HG02870 (cell line): ENCODE measurements at regions not wholly inside any gene's neighbourhood (a gene's known extent, or its start where the extent isn't known, plus 50 kb on each side); places are given as distances from the start of the nearest gene placed in this dataset.
"Not testable (repeated sequence)": the region's sequence is repeated elsewhere in the genome, so short reads cannot be mapped to it uniquely, and the experiment has no call there.

ENCODE experiments used
- ATAC-seq: cut with Tn5 transposase; IDR thresholded peaks from one replicate; pipeline ENCODE4 v1.9.1; 2021; ENCODE audit warnings: mild to moderate bottlenecking, moderate library complexity; ENCODE audit not compliant: unreplicated experiment

DNA sequence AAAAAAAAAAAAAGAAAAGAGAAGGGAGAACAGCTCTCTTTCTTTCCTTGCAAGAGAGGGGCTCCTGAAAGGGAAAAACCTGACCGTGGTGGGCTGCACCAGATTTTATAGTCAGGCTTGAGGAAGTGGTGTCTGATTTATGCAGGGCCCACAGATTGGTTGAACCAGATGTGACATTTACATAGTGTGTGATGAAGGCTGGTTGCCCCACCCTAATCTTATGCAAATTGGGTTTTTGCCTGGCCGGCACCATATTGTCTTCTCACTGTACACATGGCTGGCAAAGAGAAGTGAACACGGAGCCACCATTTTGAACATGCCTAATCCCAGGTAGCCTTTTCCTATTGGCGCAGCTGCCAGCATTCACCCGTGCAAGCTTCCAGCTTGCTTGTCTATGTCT, 154.4 kb downstream of the OXSM start:
- ATAC-seq, result no peak

- ATAC-seq, result no peak
Measured at GRCh38 chr3:25945366-25945765, 155.5 kb downstream of the OXSM start.

- ATAC-seq, result no peak
Measured at GRCh38 chr3:25945836-25946235, 155.9 kb downstream of the OXSM start.

GRCh38 chr3:25952133-25952532, 162.2 kb downstream of the OXSM start:
- no peak for ATAC-seq

DNA sequence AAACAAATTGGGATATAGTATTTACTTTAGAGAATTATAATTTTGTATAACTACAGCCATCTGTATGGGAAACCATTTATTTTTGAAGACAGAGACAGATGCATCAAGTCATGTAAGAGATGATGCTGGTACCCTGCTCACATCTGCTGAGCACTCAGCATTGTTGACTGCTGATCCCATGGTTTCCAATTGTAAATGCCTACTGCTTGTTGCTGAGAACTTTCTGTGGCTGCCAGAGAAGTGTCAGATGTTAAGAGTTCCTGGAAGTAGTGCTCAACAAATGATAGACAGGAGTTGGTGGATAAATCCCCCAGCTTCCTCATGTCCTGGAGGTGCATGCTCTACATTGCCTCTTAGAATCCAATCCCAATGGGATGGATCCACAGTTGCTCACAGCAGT, 167.1 kb downstream of the OXSM start:
- ATAC-seq, result no peak

- ATAC-seq, result no peak
Measured at GRCh38 chr3:25960776-25961175, 170.9 kb downstream of the OXSM start.

DNA sequence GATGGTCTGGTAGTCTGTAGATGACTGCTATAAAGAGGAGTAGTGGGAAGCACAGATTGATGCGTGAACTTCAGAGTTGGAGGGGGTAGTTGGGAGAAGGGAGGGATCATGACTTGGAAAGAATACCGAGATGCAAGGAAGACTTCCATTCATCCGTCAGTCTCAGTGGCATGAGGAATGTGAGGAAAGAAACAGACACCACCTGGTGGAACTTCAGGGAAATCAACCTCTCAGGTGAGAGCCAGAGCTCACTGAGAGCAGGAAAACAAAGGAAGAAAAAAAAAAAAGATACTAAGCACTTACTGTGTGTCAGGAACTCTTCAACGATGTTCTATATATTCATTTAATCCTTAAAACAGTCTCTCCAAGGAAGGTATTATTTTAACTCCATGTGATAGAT, 172.4 kb downstream of the OXSM start:
- no peak for ATAC-seq

- no peak for ATAC-seq
Measured at GRCh38 chr3:25964141-25964540, 174.3 kb downstream of the OXSM start.

DNA sequence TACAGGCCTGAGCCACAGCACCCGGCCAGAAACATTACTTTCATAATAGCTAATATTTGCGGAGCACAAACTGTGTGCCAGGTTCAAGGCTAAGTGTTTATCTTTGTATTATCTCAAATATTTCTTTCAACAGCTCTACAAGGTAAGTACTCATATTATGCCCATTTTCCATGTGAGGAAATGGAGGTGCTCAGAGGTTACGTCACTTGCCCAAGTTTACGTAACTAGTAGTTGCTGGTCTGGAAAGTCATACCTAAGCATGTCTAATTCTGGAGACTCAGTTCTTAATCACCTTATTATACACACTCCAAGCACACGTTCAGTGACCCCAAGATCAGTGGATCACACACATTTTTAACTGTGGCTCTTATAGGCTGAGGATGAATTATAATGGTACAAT, 177.5 kb downstream of the OXSM start:
- no peak for ATAC-seq

DNA sequence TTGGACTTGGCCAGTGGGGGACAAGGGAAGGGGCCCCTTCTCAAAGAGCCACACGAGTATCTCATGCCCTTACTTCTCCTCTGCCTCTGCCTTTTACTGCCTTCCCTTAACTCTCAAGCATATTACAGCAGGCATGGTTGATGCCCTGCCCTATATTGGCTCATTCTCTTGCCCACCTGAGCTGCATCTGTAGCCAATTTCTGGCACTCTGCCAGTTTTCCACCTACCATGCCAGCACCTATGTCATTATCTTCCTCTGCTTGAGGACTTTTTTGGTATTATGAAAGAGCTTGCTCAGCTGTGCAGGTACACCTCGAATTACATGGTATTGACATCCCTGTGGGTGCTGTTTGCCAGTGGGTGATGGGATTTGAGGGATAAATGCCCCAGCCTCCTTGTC, 181.8 kb downstream of the OXSM start:
- no peak for ATAC-seq

GRCh38 chr3:25973122-25973521, 183.2 kb downstream of the OXSM start:
- no peak for ATAC-seq

GRCh38 chr3:25982756-25983155, 192.9 kb downstream of the OXSM start:
- no peak for ATAC-seq

GRCh38 chr3:25985621-25986020, 195.7 kb downstream of the OXSM start:
- ATAC-seq, result no peak

GRCh38 chr3:25992606-25993005, 202.7 kb downstream of the OXSM start:
- no peak for ATAC-seq

DNA sequence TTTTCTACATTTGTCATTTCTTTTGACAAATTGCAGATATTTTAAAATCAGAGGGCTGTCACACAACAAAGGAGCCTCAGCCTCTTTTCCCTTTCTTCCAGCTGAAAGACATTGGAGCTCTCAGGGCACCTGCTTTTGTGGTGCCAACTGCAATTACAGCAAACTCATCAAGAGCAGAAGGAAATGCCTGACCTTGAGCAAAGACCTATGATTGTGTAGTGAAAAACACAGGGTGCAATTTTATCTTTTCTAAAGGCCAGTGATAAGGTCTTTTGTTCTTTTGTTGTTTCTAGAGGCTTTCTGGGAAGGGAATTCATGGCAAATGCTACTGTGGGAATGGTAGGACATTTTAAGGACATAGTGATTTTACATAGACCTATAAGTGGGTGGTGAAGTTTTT, 214.3 kb downstream of the OXSM start:
- no peak for ATAC-seq

DNA sequence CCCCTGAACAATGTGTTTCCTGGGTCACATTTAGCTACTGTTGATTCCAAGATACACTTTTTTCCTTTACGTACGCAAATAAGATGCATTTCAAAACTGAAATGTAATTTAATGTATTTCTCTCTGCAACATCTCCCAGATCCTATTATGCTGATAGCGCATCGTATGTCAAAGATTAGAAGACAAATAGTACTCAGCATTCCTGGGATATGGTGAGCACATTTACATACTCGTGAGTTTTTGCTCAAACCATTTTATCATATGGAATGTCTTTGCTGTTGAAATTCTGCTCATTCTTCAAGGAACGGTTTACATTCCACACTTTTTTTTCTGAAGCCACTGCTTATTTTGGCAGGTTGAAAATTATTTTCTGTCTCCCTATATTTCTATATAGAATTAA, 221.4 kb downstream of the OXSM start:
- ATAC-seq, result no peak

DNA sequence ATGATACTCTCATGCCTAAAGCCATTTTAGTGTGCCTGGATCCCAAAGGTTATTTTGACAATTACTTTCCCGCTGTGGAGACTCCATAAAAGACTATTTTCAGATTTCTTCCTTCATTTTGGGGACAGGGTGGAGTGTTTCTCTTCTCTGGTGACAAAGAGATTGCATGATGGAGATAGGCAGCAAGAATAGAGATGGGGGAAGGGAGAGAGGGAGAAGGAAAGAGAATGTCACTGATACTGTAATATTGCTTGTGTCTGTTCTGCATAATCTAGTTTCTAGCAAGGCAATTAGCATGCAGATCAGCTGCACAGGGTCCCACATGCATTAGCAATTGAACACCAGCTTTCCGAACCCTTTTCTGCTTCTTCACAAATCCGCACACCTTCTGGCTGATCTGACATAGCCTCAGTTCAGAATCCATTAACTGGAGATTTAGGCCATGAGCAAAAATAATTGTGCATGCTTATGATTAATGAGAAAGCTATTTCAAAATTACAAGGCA, 222.4 kb downstream of the OXSM start:
- no peak for ATAC-seq

GRCh38 chr3:26015752-26016151, 225.9 kb downstream of the OXSM start:
- no peak for ATAC-seq

GRCh38 chr3:26018889-26019288, 229.0 kb downstream of the OXSM start:
- ATAC-seq, result no peak

DNA sequence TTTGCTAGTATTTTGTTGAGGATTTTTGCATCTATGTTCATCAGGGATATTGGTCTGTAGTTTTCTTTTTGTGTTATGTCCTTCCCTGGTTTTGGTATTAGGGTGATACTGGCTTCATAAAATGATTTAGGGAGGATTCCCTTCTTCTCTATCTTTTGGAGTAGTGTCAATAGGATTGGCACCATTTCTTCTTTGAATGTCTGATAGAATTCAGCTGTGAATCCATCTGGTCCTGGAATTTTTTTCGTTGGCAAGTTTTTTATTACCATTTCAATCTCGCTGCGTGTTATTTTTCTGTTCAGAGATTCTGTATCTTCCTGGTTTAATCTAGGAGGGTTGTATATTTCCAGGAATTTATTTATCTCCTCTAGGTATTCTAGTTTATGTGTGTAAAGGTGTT, 234.3 kb downstream of the OXSM start:
- ATAC-seq, result not testable (repeated sequence)

DNA sequence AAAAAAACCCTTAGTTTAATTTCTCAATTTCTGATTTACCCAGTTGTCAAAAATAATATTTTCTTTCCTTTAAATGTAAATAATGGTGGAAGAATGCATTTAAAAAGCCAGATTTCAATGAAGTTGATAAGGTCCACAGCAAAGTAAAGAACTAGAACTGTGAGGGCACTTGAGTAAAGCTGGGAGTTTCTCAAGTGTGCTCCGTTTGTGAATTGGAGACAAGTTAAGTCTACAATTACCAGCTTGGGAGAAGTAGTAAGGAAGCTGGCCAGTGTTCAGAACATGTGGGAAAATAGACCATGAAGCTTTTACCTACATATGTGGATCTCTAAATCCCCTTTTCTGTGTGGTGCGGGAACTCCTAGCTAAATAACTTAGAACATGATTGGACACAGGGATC, 239.4 kb downstream of the OXSM start:
- ATAC-seq, result no peak

DNA sequence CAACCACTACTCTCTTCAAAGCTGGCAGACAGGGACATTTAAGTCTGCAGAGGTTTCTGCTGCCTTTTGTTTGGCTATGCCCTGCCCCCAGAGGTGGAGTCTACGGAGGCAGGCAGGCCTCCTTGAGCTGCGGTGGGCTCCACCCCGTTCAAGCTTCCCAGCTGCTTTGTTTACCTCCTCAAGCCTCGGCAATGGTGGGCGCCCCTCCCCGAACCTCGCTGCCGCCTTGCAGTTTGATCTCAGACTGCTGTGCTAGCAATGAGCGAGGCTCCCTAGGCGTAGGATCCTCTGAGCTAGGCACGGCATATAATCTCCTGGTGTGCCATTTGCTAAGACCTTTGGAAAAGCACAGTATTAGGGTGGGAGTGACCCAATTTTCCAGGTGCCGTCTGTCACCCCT, 252.2 kb downstream of the OXSM start:
- ATAC-seq, result not testable (repeated sequence)

GRCh38 chr3:26049951-26050350, 260.1 kb downstream of the OXSM start:
- ATAC-seq, result no peak

DNA sequence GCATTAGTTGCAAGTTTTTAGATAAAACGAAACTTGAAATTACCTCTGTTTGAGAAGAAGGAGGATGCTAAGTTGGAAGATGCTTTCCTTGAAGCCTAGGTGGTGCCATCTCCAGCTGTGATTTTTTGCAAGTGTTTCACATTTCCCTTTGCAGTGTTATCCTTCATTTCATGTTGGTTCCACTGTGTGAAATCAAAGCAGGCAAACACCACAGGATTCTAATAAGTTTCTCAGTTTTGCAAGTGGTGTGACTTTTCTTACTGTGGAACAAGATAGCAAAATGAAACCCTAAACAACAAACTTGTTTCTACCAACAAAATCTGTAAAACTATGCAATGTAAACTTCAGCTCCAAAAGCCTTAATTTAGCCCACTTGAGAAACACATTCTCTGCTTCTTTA, 260.9 kb downstream of the OXSM start:
- ATAC-seq, result no peak
